AML-193 (cell line): ENCODE measurements at regions not wholly inside any gene's neighbourhood (a gene's known extent, or its start where the extent isn't known, plus 50 kb on each side); places are given as distances from the start of the nearest gene placed in this dataset.

Source experiments
- DNase-seq, 2 experiments: peaks; one replicate each; lab custom pipeline; 2025; lab: John Stamatoyannopoulos, UW

DNA sequence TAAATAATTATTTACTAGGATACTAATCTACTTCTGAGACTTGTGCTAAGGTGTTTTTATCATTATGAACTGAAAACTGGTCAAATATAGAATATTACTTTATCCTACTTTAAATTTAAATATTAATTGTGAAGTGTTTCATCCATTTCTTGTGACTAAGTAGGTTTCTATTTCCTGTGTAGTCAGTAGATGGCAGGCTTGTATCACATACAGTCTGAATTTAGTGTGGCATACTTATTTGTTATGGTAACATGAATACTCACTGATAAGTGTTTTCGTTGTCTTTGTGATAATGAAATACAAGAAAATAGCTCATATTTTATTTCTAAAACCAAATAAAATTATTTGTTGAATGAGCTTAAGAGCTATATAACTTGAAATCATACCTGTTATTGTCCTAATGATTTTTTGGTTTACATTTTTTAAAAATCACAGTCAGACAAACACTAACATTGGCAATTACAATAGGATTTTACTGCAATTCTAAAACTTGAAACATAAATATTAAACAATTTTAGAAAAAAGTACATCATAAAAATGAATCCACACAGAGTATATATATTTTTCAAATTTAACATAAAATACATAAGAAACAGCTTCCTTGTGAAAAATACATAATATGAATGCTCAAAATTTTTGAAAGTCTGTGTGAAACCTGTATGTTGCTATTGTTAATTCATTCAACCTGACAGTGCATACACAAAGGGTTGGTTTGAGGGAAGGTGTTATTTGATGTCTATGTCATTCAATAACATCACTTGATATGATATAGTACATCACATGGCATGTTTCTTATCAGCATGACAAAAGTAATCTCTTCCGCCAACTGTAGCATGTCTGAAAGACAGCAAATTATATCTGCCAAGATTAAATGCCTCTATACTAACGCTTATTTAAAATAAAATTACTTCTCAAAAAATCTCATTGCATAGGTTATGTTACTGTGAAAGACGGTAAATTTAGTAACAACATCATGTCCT is 904.8 kb upstream of the PCDH20 start:
- DNase-seq: peak; percentile 46 to 49

DNA sequence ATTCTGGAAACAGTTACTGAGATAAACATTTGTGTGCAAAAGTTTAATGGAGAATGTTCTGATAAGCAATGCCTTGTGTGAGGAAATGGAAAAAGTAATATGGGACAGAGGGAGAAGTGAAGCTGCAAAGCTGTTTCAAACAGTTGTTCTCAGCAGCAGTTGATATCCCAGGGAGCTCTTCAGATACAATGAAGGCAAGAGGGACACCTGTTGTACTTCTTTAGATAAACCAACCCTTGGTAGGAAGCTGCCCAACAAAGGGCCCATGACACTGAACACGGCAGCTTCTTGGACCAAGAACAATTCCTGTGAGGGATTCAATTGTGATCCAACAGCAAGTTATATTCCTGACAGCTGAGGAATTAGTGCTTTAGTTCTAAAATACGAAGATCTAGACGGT is 894.3 kb upstream of the PCDH20 start:
- DNase-seq: no peak

DNA sequence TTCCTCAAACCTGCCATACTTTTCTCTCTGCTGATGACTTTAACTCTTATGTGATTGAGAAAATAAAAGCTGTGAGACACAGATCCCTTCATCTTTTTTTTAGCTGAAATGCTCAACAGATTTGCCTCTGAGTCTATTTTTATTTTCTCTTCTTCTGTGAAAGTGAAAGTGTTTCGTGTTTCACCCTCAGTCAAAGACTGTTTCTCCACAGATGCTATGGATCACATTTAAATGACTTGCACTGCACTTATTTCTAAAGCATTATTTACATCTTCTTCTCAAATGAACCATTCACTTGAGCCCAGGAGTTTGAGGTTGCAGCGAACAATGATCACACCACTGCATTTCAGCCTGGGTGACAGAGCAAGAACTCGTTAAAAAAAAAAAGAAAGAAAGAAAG is 890.1 kb upstream of the PCDH20 start:
- DNase-seq: no peak

DNA sequence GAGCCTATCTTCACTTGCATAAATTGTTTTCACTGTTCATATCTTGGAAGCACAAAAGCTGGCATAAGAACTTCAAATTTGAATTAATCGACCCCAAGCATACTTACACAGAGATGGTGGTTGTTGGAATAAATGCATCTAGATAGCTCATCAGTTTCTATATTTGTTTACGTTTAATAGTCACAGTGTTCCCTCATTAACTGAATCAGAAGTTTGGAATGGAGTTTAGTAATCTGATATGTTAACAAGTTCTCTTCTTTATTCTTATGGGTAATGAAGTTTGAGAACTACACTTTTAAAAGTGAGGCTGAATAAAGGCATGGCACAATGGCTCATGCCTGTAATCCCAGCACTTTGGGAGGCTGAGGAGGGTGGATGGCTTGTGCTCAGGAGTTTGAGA is 886.7 kb upstream of the PCDH20 start:
- DNase-seq: no peak

DNA sequence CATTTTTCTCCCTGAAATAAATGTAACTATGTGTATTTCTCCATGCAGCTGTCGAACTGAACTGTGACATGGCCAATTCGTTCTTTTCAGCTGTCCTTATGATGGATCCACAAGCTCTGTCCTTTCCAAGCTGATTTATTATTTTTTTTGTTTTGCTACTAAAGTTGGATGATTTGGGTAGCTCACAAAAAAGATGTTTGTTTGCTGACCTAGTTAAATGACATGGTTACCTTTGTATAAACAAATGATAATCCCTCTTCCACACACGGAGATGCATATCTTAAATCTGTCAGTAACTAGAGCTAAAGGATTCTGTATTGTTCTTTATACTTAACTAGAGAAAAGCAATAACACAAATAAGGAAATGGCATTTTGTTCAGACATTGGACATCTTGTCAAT is 884.3 kb upstream of the PCDH20 start:
- DNase-seq: no peak

DNA sequence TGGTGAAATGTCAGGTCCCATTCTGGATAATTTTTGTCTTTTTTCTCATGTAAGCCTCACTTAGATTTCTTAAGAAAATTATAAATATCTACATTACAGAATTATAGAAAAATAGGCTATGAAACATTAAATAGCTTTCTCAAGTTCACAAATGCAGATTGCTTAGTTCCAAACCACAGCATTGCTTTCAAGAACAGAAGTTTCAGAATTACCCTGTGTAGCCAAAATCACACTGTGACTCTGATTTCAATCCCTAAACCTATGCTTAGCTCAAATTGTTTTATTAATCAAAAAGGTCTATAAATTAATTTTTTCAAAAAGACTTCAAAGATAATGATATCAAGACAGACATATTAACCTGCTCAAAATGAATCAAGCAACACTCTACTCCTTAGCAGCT is 881.2 kb upstream of the PCDH20 start:
- DNase-seq: no peak

DNA sequence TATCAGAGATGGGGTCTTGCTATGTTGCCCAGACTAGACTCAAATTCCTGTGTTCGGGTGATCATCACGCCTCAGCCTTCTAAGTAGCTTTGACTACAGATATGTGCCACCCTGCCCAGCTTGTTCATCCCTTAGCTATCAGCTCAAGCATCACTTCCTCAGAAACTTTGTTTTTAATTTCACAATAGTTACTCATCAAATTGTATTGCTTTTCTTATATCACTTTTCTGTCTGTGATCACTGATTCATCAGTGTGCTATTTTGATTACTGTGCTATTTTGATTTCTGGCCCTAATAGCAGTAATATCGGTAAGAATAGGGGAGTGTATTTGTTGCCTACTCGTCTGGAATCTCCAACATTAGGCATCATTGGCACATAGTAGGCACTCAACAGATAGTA is 878.6 kb upstream of the PCDH20 start:
- no peak for DNase-seq

DNA sequence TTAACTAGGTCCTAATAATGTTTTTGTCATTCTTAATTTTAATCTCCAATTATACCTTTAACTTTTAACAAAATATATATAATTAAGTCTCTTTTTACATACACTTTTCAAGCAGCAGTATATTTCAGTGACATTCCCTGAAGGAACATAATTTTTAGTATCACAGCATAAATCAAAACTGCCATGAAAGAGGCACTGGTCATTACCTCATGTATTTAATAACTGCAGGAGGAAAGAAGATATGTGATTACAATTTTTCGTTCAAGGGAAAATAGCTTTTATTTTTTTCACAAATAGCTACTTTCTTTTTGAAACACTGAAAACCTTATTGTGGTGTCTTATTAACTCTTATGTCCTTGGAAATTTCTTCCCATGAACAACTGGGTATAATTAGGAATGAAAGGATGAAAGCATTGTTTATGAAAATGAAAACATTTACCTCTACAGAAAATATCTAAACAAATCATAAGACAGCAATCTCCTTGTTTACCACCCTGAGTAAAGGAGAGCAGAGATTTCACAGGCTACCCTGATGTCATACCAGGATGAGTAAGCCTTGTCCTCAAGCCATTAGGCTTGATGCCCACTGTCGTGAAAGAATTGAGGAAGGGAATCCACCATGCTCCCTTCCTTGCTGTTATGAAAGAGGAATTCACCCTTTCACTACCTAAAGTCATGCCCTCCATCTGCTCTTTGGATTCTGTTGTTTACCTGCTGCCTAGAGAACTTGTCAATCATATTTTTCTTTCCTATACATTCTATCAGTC is 877.2 kb upstream of the PCDH20 start:
- DNase-seq: no peak

DNA sequence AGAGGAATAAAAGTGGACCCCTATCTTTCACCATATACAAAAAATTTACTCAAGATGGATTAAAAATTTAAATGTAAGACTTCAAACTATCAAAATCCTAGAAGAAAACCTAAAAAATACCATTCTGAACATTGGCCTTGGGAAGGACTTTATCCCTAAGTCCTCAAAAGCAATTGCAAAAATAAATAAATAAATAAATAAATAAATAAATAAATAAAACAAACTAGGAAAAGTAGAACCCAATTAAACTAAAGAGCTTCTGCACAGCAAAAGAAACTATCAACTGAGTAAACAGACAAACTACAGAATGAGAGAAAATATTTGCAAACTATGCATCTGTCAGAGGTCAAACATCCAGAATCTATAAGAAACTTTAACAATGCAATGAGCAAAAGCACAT is 874.9 kb upstream of the PCDH20 start:
- no peak for DNase-seq

DNA sequence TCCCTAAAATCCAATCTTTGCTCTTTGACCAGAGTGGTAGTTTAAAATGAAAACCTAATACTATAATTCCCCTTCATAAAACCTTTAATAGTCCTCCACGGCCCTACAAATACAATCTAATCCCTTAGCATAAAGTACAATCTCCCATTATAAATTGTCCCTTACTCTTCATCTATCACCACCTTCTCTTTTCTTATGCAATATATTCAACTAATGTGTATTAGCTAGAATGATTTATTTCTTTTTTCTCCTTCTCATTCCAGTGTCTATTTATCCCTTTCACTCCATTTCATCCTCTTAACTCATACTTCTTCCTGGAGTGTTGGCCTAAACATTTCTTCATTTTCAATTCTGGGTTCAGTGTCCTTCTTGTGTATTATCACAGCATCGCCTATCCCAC is 872.1 kb upstream of the PCDH20 start:
- DNase-seq: no peak

DNA sequence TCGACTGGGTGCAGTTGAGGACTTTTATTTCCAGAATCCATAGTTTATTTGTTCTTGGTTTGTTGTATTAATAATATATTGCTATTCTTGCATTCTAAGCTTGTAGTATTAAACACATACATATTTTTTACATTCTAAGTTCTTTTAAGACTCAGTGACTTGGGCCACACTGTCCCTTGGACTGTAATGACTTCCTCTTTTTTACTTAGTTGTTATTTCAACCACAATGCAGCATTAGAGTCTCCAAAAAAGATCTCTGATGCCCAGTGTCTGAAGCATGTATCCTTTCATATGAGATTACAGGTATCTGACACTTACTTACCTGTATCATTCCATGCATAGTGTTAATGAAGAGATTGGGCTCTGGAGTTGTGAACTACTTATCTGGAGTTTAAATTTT is 864.9 kb upstream of the PCDH20 start:
- peak; percentile 7 to 16 for DNase-seq

DNA sequence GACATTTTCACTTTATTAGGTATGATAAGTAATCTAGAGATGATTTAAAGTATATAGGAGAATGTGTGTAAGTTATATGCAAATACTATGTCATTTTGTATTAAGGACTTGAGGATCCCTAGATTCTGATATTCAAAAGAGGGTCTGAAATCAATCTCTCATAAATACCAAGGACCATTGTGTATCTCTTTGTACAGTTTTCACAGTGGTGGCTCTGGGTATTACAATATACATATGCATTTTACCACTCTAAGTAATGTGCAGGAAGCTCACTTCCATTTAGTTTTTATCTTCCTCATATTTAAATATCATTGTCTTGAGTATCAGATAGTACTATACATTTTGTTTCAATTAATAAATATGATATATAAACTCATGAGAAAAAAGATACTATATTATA is 862.6 kb upstream of the PCDH20 start:
- DNase-seq: no peak

DNA sequence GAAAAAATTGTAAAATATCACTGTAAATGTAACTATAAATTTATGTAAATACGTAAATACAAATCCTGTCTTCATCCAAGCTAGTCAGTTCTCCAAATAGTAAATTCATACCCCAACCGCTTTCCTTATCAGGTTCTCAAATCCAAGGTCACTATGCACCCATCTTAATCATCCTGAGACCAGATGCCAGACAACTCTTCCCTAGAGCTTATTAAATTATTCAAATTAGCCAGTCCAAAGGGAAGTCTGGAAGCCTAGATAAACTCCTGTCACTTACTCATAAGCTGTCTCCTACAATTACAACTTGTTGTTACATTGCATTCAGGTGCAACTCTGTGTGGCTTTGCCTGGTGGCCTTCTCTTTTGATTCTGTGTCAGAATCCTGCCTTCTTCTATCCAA is 836.1 kb upstream of the PCDH20 start:
- DNase-seq: no peak

DNA sequence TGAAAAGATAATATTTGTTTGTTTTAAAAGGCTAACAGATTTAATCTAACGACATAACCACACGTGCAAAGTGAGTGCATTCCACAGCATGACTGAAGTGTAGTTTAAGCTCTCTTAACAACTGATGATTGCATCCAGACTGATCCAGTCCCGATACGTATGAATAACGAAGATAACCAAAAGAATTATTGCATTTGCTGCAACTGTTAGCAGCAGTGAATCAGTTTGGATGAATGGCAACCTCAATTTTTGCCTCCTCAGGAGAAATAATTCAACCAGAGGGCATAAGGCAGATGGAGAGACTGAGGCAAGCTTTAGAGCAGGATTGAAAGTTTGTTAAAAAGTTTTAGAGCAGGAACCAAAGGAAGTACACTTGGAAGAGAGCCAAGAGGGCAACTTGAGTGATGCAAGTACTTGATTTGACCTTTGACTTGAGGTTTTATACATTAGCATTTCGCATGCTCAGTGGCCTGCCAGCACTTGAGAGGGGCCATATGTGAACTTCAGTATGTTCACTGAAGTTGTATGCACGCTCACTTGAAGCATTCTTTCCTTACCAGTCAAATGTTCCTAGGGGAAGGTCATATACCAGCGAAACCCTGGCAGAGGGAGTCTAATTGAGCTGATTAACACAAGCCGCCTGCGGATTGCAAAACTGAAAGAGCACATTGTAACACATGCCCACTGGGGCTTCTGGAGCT is 835.0 kb upstream of the PCDH20 start:
- no peak for DNase-seq

DNA sequence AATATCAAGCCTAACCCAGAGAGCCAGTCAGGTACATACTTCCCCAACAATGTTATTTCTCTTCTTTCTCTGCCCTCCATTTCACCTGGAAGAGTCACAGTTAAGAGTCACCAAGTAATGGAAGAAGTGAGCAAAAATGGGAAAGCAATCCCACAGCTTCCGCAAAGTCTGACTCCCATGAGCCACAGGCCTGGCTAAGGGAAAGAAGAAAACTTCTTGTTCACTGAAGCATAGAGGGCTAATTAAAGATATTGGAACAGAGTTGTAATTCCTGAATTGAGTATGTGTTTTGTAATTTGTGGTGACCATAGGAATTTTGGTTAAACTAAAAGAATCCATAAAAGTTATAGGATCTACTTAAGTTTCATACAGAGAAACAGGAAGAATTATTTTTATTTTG is 830.9 kb upstream of the PCDH20 start:
- no peak for DNase-seq

DNA sequence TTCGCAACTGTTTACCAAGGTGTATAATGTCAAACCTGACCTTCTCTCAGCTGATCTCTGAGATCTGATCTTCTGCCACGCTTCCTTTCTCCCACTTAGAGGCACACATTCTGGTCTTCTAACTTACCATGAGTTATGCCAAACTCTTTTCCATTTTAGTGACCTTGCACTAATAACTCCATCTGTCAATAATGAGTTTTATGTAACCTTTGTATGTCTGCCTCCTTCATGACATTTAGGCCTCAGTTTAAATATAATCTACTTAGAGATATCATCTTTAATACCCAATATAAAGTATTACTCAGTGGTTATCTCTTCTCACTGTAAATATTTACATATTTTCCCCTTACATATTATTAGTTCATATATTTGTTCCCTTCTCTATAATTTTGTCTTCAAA is 827.5 kb upstream of the PCDH20 start:
- no peak for DNase-seq

DNA sequence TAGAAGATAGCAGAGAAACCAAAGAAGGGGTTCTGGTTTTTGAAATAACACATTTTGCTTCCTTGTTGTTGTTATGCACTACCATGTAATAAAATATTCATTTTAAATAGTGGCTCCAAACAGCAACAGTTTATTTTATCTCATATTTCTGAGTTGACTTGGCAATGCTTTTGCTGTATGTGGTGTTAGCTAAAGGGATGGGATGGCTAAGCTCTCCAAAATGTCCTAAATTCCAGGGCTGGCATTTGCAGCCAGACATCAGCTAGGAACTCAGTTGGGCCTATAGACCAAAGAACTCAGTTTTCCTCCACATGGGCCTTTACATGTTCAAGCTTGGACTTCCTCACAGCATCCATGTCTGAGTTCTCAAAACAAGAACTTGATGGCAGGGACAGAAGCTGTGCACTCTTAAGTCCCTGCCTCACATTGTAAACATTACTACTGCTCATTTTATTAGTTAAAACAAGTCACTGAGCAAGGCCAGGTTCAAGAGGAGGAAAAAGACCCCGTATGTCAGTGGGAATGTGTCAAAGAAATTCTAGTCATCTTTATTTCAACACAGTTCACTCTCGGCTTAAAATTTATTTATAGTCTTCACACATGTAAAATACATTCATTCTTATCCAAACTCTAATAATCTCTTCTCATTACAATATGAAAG is 819.3 kb upstream of the PCDH20 start:
- no peak for DNase-seq

DNA sequence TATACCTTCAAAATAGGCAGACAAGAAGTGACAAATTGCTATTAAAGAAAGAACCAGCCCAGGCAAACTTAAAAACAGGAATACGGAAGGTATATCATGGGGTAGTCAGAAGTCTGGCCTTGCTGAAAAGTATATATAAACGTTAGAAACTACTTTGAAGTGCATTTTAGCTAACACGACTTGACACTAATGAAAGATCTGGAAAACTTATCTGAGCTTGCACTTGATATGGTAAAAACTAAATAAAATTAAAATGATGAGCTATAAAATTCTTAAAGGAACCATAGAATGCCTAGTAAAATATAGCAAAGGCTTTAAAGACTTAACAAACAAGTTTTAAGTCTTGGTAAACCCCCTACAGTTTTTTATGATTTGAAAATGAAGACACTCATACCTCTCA is 795.3 kb upstream of the PCDH20 start:
- DNase-seq: no peak

DNA sequence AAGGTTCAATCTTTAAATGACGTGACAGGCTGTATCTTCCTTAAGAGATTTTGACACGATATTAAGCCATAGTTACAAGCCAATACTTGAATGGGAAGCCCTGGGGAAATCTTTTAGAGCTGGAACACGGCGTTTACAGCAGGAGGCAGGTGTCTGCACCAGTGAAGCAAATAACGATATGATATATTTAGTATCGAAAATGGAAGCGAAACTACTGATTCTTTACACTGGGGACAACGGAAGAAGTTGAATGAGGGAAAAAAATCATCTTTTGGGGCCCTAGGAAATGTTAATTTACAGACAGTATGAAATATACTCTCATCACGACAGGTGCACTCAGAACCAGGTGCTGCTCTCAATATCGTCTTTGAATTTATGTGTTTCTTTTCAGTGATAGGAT is 793.9 kb upstream of the PCDH20 start:
- DNase-seq: no peak

DNA sequence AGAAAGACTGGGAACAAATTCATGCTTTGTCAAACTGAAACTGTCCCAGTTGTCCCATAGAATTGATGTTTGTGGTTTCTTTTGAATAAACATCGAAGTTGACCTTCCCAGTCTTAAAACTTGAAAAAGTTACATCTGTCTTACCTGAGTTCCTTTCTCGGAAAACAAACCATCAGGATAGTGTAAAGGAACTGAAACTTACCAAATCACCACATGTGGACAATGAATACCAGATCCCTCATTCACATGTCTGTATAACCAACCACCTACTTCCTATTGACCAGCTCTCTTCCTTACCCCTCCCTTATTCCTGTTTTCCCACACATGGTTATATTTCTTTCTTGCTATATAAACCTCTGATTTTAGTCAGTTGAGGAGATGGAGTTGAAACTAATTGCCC is 791.7 kb upstream of the PCDH20 start:
- DNase-seq: no peak

DNA sequence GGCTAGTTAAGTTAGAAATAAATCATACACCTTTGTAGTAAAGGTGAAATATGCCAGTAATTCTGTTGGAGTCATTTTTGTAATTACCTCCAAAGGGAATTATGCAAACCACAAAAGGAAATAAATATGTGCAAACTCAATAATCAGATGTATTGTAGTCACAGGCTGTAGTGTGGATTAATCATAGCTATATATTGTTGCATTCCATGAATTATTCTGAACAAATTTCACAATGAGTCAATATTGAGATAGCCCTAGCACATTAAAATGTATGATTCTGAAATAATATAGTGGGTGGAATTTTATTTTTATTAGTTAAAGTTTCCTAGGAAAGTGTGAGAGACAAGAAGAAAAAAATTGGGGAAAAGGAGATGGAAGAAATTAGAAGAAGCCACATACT is 790.5 kb upstream of the PCDH20 start:
- DNase-seq: no peak

DNA sequence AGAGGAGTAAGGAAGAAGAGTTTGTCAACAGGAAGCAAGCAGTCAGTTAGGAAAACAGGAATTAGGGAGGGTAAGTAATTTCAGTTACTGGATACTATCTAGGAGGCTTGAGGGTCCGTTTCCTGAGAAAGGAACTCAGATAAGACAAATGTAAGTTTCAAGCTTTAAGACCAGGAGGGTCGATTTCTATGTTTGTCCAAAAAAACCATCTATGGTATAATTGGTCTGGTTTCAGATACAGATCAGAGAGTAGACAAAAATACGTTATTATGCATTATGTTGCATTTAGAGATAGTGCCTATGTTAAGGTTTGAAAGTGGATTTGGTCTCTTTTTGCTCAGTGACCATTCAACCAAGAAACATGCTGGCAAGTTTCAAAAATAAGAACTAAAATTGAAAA is 789.6 kb upstream of the PCDH20 start:
- DNase-seq: no peak
